ENCODE measurements at regions not wholly inside any gene's neighbourhood (a gene's known extent, or its start where the extent isn't known, plus 50 kb on each side); places are given as distances from the start of the nearest gene placed in this dataset.
A peak's percentile ranks its signal among the peaks of the same experiment; 100 is the strongest.

DNA sequence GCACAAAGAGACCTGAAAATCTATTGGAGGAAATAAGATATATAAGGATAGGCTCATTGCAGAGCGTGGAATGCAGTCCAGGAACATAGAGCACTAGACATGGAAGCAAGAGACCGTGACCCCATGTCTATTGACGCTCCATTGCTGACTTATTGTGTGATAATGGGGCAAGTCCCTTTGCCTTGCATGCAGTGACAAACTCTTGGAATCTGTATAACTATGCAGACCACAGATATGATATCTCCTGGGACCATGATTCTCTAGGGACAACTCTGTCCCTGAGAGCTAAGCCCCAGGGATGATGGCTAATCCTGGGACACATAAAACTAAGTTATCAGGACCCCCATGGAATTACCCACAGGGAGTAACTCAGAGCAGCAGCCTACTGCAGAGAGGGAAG is 73.1 kb upstream of the PRDX6 start:
- DNase-seq = peak; percentile 29

DNA sequence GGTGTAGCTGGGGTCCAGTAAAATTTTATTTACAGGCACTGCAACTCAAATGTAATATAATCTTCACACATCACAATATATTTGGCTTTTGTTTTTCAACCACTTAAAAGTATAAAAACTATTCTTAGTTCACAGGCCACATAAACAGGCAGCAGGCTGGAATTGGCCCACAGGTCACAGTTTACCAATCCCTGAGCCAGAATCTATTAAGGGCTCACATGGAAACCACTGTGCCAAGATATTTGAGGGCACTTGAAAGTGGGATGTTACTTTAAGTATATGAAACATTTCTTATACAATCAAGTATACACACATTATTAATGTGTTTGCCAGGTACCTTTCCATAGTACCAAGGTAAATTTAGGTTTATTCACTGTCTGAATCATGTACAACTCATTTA is 71.9 kb upstream of the PRDX6 start:
- no peak for DNase-seq

DNA sequence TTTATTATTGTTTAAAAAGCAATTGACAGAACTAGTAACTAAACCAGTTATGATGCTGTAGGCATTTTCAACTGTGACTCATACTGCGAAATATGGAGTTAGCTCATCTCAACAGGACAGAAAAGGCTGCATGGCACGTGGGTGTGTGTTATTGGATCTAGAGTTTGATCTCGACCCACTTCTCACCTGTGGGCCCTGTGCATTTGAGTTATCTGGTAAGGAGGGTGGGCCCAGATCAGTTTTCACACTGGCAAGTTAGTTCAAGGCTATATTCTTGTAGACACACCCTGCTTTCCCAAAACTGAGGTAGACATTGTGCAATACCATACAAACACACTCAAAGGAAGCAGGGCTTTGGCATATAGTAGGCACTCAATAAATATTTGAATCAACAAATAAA is 71.3 kb upstream of the PRDX6 start:
- DNase-seq = no peak

DNA sequence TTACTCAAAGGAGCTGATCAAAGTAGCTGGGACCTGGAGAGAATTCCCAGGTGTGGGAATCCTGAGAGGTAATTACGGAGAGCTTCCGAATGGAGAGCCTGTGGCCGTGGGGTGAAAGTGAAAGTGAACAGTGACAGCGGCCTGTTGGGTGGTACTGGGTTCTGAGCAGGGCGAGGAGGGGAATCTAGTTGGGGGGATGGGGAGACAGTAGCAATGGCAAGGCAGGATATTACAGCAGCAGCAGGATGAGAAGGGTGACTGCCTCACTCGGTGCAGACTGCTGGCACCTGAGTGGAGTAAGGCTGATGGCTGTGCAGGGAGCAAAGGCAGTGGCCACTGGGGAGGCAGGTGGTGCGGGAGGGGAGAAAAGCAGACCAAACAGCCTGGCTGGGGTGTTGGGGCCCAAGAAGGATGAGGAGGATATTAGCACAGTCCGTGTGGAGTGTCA is 70.3 kb upstream of the PRDX6 start:
- DNase-seq = no peak

DNA sequence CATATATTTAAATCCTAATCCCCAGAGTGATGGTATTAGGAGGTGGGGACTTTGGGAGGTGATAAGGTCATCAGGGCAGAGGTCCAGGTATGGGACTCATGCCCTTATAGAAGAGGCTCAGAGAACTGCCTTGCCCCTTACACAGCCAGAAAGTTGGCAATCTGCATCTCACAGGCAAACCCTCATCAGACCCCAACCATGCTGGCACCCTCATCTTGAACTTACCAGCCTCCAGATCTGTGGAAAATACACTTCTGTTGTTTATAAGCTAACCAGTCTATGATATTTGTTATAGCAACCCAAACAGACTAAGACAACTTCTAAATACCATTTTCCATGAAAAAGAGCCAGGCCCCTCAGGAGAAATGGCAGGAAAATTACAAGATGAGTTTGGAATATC is 69.3 kb upstream of the PRDX6 start:
- no peak for DNase-seq

DNA sequence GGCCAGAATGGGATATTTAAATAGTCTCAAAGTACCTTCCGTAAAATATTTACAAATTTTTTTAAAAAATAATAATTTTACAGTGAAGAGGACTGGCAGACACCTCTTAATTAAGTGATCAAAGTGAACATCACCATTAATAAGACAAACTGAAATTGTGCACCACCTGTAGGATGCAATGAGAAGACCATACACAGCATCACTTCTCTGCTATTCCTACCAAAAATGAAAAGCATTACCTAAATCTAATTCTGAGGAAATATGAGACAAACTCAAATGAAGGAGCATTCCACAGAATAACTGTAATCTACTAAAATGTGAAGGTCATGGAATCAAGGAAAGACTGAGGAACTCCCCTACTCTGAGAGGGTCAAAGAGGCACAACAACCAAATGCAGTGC is 68.2 kb upstream of the PRDX6 start:
- no peak for DNase-seq

DNA sequence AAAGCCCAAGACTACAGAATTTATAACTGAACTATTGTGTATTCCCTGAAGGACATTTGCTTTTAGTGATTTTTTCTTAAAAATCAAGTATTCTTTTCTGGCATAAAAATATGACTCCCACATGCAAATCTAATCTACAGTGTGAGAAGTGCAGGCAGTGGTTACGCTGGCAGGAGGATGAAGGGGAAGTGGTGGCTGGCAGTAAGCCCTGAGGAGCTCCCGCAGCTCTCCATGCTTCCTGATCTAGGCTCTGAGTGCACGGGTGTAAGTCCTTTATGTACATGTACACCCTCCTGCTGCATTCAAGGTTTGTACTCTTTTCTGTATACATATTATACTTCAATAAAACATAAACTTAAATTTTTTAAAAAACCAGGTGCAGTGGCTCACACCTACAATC is 67.5 kb upstream of the PRDX6 start:
- no peak for DNase-seq

DNA sequence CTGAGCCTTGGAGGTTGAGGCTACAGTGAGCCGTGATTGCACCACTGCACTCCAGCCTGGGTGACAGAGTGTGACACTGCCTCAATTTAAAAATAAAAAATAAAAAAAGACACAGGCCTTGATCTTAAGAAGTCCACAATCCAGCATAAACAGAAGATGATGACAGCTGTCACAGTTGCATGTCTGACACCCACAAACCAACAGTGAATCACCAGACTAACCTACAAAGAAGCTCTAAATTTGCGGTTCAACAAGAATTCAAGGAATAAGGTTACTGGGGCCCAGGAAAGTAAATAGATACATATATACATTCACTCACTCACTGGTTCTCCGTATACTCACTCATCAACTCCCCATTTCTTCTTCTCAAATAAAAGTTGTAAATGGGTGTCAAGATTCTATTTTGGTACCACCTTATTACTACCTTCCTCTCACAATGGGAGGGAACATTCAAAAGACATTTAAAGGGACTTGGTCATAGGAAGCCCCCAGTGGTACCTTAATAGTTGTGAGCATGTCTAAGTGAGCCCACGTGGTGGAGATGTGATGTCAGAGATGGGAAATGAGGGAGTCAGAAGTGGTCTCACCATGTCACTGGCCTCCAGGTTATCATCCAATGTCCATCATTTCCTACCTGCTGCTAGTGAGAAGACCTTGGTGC is 66.9 kb upstream of the PRDX6 start:
- no peak for DNase-seq

DNA sequence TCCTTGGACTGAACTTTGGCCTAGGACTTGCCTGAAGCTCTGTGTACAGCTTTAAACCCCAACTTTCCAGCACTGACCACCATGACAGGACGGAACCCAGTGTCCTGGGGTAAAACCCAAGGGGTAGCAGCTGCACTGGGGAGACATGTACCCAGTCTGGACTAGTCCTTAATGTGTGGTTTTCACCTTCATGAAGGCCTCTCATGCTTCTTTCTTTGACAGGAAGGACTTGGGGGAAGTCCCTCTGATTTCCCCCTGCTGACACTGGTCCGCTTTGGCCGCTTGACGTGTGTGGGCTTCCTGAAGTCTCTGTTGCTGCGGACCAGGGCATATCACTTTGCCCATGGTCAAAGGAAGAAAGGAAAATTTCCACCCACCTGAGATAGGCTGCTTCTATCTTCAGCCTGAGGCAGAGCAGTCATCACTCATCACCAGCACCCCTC is 66.3 kb upstream of the PRDX6 start:
- DNase-seq = no peak

DNA sequence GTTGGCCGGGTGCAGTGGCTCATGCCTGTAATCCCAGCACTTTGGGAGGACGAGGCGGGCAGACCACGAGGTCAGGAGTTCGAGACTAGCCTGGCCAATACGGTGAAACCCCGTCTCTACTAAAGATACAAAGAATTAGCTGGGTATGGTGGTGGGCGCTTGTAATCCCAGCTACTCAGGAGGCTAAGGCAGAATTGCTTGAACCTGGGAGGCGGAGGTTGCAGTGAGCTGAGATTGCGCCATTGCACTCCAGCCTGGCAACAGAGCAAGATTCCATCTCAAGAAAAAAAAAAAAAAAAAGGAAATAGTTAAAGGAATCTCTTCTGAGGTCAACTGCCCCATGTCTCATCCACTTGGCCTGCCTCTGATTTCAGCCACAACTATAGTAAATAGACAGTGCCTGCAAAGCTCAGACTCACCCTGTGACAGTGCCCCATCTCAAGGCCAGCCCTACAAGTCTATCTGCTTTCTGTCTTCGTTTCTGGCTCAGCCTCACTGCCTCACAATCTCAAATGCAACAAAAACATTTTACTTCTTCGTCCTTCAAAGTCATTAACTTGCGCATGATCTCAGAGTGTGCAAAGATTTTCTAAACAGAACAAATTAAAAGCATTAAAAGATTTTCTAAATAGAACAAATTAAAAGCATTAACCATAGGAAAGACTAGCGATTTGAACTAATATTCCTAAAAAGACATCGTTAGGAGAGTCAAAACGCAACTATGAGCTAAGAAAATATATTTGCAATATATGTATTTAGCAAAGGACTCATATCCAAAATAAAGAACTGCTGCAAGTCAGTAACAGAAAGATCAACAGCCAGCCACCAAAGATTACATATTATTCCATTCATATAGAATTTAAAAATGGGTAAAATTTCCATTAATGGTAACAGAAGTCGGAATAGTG is 65.0 kb upstream of the PRDX6 start:
- DNase-seq = no peak

DNA sequence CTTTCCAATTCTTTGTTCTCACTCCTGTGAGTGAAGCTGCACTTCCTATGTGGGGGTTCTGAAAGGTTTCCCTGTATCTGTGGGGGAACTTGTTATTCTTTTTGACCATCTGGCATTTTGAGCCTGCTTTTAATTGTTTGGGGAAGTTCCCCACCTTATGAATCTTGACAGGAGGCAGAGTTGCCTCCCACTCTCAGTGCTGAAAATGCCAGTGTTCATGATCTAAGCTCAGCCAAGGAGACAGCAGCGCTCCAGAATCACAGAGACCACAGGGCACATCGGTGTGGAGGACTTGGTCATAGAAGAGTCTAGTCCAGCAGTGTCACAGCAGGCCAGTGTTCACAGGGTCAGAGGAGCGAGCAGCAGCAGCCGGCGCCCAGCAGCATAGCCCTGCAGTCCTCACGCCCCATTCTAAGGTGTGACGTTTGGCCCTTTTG is 63.8 kb upstream of the PRDX6 start:
- DNase-seq = no peak

DNA sequence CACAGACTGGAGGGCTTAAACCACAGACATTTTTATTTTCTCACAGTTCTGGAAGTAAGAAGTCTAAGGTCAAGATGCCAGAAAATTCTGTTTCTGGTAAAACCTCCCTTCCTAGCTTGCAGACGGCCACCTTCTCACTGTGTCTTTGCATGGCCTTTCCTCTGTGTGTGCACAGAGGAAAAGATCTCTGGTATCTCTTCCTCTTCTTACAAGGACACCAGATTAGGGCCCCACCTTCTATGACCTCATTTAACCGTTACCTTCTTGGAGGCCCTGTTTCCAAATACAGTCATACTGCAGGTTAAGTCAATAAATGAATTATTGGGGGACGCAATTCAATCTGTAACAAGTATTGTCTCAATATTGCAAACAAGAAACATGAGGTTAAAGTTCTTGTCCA is 63.0 kb upstream of the PRDX6 start:
- DNase-seq = no peak

DNA sequence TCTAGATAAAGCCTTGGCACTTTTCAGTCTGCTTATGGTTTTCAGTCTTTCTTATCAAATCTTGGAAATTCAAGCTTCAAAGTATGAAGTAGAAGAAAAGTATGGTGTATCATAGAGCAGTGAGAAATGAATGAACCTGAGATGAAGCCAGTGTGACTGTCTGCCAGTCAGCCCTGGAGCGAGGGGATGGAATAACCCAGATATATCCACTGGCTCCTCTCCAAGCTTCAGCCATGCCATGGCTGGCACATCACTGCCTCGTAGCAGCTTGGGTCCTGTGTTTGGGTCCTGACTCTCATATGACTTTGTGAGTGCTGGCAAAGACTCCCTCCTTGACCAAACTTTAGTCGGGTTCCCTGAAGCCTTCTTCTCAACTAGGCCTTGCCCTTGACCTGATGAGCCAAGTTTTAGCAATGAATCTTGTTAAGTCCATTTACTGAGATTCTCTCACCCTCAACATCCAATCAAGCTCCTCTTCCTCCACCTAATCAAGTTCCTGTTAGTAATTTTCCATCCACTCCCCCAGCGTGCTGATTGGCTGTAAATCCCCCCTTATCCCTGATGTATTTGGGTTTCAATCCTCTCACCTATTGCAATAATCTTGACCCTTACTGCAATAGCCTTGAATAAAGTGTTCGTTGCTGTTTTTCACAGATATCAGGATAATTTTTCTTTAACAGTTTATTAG is 62.5 kb upstream of the PRDX6 start:
- no peak for DNase-seq

DNA sequence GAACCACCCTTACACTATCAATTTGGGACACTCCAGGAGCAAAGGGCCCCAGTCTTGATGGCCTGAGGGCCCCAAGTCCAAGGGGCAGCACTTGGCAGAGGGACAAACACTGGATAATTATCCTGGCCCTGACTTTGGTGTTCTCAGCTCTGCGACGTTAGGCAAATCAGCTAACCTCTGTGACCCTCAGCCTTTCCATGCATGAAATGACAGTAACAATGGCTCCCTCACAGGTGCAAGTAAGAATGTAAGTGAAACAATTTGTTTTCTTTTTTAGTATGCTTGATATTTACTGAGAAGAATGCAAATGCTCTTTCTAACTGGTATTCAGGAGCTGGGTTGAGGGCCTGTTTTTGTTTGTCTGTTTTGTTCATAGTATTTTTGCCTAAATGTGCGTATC is 61.6 kb upstream of the PRDX6 start:
- DNase-seq = no peak

DNA sequence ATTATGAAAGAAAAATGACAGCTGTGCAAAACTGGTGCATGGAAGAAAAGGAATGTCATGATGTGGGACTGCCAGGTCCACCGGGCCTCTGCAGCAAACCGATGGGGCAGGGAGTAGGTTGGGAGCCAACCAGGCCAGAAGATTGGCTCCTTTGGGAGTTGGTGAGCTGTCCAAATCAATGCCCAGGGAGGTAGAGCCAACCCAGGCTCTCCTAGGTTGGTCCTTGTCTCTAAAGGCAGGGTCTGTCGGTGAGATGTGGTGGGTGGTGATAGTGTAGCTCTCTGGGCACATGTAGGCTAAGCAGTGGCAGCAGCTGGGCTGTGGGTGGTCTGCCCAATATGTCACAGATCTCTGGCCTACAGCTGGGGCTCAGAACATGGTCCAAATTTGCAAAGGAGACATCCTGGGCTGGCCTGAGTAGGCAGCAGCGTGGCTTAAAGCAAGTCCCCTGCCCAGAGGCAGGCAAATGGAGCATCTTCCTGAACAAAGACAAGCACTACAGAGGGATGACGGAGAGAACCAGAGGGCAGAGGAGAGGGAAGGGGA is 61.2 kb upstream of the PRDX6 start:
- no peak for DNase-seq

DNA sequence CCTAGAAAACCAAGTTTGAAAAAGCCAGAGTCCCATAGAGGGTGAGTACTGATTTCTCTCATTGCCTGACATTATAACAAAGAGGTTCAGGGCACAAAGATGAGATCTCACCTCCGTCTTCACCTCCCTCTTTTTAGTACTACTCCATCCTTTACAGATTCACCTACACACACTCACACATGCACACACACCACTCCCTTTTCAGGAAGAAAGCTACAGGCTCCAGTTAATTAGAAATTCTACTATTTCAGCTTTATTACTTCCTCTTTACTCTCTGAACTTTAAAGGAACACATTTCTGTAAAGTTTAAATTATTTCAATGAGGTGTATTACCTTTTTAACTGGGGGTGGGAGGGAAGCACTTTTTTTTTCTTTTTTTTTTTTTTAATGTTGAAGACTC is 59.6 kb upstream of the PRDX6 start:
- no peak for DNase-seq

DNA sequence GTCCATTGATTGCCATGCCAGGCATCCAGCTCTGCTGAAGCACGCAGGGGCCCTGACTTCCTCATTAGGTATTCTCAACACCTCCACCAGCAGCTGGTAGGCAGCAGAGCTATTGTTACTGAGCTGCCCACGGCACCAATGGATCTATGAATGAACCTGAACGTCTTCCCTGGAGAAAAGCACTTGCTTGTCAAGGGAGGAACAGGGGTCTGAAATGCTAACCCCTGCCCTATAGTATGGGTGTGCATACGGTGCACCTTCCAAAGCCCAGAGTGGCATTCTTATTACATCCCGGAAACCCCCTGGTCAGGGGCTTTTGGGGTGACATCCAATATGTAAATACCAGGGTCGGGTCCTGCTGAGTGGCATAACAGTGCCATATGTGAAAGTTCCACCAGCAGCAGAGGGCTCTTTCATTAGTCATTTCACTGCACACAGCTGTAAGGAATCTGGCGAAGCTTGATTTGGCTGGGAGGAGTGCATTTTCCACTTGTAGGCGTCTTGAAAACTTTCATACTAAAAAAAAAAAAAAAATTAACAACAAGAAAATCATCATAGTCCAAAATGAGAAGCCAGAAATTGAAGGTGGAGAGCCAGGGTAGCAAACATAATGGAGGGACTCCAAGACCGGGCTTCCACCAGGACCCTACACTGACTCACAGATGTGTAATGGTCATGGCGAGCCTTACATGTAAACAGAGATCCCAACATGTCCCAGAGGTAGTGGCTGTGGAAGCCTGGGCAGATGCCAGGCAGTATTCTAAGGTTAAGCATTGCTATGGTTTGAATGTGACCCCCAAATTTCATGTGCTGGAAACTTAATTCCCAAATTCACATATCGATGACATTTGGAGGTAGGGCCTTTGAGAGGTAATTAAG is 58.8 kb upstream of the PRDX6 start:
- no peak for DNase-seq

DNA sequence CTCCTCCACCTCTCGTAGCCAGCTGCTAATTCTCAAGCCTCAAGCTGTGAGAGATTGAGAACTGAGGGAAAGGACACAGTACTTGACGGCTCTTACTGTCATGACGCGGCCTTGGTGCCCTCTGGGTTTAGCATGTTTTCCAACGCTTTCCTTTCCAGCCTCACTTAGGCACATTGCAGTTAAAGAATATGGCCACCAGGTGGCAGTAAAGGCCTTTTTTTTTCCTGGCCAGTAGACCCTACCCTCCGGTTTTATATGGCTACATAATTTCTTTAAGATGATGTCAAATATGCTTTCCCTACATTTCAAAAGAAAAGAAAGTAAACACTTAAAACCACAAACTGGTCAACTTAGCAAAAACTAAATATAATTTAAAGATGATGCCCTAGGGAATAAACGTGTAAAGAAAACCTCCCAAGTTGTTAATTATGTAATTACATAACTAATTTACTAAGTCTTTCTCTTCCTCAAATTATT is 56.8 kb upstream of the PRDX6 start:
- peak; percentile 92 for DNase-seq

DNA sequence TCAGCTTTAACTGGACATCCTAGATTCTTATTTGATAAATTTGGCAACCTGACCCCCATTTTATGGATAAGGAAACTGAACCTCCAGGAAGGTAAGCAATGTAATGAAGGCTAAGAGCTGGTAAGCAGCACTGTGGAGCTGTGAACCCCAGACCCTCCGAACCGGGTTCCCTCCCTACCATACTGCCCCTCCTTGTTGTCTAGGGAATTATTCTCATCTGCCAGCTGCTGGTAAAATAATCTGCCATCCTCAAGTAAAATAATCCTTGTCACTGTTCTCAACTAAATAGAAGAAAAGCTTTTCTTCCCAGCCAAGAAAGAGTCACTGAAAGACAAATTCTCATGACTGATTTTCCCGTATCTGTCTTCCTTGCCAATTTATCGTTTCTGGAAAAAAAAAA is 55.8 kb upstream of the PRDX6 start:
- DNase-seq = peak; percentile 45

DNA sequence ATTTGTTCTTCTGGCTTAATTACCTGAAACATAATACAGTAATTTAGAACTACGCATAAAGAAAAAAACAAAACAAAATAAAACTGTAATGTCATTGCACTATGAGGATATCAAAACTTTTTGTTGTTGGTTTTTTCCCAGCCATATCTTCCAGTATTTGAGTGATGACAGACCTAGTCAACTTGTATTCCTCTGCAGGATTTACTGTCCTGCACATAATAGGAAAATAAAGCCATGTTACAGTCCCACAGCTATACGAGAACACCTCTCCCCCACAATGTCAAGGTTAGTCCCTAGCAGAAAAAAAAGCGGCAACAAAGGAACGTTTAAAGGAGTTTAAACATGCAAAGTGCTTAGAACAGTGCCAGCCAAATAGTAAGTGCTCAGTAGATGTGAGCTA is 55.3 kb upstream of the PRDX6 start:
- no peak for DNase-seq

DNA sequence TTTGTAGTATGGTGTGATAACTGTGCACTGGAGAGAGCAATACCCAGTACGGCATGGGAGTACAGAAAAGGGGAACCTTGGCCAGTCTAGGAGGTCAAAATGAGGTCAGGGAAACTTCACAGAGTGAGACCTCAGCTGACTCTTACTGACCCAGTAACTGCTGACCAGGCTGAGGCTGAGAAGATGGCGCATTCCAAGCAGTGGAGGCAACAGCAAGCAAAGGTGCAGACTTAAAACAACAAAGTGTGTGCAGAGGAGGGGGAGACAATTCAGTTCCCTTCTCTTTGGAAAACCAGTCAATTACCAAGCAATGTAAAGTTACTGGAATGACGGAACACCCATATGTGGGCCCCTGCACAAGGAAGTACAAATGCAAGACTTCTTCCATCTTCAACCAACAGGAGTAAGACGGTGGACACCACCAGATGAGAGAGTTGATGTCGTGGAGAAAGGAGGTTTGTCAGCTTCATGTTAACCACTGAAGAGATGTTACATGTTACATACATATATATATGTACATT is 54.6 kb upstream of the PRDX6 start:
- no peak for DNase-seq

DNA sequence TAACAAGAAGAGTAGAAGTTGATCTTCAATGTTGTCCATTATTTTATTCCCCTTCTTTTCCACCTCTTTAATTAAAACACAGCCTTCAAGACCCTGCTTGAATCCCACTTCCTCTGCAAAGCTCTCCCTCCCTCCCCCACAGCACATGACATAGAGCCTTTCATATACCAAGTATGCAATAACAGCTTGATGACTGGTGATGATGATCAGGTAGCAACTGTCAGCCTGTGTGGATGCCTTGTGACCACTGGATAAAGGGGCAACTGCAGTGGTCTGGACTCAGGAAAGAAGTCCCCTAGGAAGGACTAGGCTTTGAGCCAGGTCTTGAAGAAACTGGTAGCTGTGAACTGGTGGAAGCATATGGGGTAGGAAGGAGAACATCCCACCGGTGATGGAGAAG is 53.8 kb upstream of the PRDX6 start:
- DNase-seq = no peak
